Loucy (cell line): ENCODE measurements at regions not wholly inside any gene's neighbourhood (a gene's known extent, or its start where the extent isn't known, plus 50 kb on each side); places are given as distances from the start of the nearest gene placed in this dataset.

Experiments used
- CTCF ChIP-seq: fragments of 200-600 bp; sonication (generic); conservative IDR thresholded peaks from 2 replicates; pipeline ENCODE4 v1.5.1; 2014; ENCODE audit warnings: mild to moderate bottlenecking, antibody characterized with exemption, low read length
- EZH2phosphoT487 ChIP-seq: fragments of 200-600 bp; IDR thresholded peaks from 2 replicates; pipeline ENCODE4 v1.6.1; 2018; ENCODE audit warnings: antibody characterized with exemption, mild to moderate bottlenecking, moderate library complexity, borderline replicate concordance

GRCh38 chr15:39041979-39042495, 477.4 kb upstream of the RASGRP1 start:
- TF ChIP-seq CTCF: no peak
- no peak for TF ChIP-seq EZH2phosphoT487
